HEK293 (cell line): ENCODE measurements at regions not wholly inside any gene's neighbourhood (a gene's known extent, or its start where the extent isn't known, plus 50 kb on each side); places are given as distances from the start of the nearest gene placed in this dataset.

Experiments
- BCL11A ChIP-seq: fragments of 450-650 bp; formaldehyde crosslinking; IDR thresholded peaks from 2 replicates; pipeline ENCODE4 v1.5.1; 2016; ENCODE audit warnings: low read depth, missing biosample characterization, missing genetic modification characterization
- ZNF157 ChIP-seq: fragments of 450-650 bp; formaldehyde crosslinking; IDR thresholded peaks from 2 replicates; pipeline ENCODE4 v1.5.1; 2016; ENCODE audit warnings: missing biosample characterization, missing genetic modification characterization
- ZNF791 ChIP-seq: fragments of 450-650 bp; formaldehyde crosslinking; IDR thresholded peaks from 2 replicates; pipeline ENCODE4 v1.5.1; 2016; ENCODE audit warnings: missing biosample characterization, missing genetic modification characterization
- ZNF830 ChIP-seq: fragments of 450-650 bp; IDR thresholded peaks from 2 replicates; pipeline ENCODE4 v1.5.0; 2018; ENCODE audit warnings: missing biosample characterization, missing genetic modification characterization, low read depth, mild to moderate bottlenecking, moderate library complexity
- TF ChIP-seq, protein P1 (sequence below): fragments of 450-650 bp; formaldehyde crosslinking; IDR thresholded peaks from 2 replicates; pipeline ENCODE4 v1.5.1; 2016; ENCODE audit warnings: missing biosample characterization, missing genetic modification characterization

DNA sequence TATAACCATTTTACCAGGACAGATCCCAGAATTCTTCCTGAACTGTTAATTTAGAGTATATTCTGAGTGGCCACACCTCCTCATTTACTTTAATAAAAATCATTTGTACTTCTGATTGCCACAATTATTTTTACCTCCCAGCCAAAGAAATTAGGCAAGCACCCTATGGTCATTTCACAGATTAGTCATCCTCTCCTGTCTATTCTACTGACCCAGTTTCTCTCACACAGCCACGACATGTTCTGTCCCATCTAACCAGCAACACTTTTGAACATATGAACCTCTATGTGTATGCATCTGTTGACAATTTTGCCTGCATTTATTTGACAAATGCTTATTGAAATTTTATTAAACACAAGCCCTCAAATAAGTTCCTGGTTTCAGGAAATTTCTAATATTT is 202.6 kb upstream of the STXBP5 start:
- TF ChIP-seq, protein P1, sequence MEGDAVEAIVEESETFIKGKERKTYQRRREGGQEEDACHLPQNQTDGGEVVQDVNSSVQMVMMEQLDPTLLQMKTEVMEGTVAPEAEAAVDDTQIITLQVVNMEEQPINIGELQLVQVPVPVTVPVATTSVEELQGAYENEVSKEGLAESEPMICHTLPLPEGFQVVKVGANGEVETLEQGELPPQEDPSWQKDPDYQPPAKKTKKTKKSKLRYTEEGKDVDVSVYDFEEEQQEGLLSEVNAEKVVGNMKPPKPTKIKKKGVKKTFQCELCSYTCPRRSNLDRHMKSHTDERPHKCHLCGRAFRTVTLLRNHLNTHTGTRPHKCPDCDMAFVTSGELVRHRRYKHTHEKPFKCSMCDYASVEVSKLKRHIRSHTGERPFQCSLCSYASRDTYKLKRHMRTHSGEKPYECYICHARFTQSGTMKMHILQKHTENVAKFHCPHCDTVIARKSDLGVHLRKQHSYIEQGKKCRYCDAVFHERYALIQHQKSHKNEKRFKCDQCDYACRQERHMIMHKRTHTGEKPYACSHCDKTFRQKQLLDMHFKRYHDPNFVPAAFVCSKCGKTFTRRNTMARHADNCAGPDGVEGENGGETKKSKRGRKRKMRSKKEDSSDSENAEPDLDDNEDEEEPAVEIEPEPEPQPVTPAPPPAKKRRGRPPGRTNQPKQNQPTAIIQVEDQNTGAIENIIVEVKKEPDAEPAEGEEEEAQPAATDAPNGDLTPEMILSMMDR (tag by site-specific recombination): no peak
- no peak for TF ChIP-seq ZNF791 (tag by site-specific recombination)
- no peak for TF ChIP-seq ZNF830 (tag by site-specific recombination)
- TF ChIP-seq BCL11A (tag by site-specific recombination): no peak
- TF ChIP-seq ZNF157: no peak
